Body of pancreas (tissue), 4 donors: ENCODE measurements at regions not wholly inside any gene's neighbourhood (a gene's known extent, or its start where the extent isn't known, plus 50 kb on each side); places are given as distances from the start of the nearest gene placed in this dataset.

Experiments
- ATAC-seq: fragments of 150-250 bp; one replicate; pipeline ENCODE4 v1.9.1; 2016
- DNase-seq, 4 donors: peaks; one replicate each; pipeline ENCODE4 v3.0.0-alpha.2; 2019
- H3K27ac ChIP-seq, 4 donors: fragments of 200-600 bp; sonication (generic); 1 replicate in 3 of 4; 2 replicates in 1 of 4; pipeline versions ENCODE4 v1.5.1 to v1.6.1; 2016 to 2019; ENCODE audit warnings: mild to moderate bottlenecking in 1 of 4, mixed read lengths in 1 of 4, moderate library complexity in 1 of 4
- H3K27me3 ChIP-seq, 2 donors: fragments of 200-600 bp; sonication (generic); one replicate each; pipeline ENCODE4 v1.6.0; 2016; ENCODE audit warnings: mild to moderate bottlenecking in 1 of 2
- H3K36me3 ChIP-seq, 2 donors: fragments of 200-600 bp; sonication (generic); replicated peaks in 1 of 2; 2 replicates each; pipeline ENCODE4 v1.5.1; 2016; ENCODE audit warnings: low read depth in 2 of 2; ENCODE audit not compliant: insufficient read depth in 1 of 2
- H3K4me1 ChIP-seq: fragments of 200-600 bp; sonication (generic); one replicate; pipeline ENCODE4 v1.6.0; 2016
- H3K4me3 ChIP-seq, 2 donors: fragments of 200-600 bp; sonication (generic); 1 replicate in 1 of 2; 2 replicates in 1 of 2; pipeline ENCODE4 v1.5.1; 2016 to 2019
- H3K9me3 ChIP-seq, 3 donors: fragments of 200-600 bp; sonication (generic); 1 replicate in 2 of 3; 2 replicates in 1 of 3; pipeline ENCODE4 v1.5.1; 2016
- POLR2A ChIP-seq, 3 donors: fragments of 450-650 bp; IDR thresholded peaks; one replicate each; pipeline ENCODE4 v1.6.1; 2016; ENCODE audit warnings: antibody characterized with exemption in 3 of 3, mild to moderate bottlenecking in 2 of 3
- WGBS, 2 donors: methylation state at CpG; one replicate each; pipeline ENCODE4 v1.1.5; 2017; 5-methylcytosine and 5-hydroxymethylcytosine counted together
- intact Hi-C: fragments of 100-400 bp; cut with DNase I; formaldehyde crosslinking; loops from one replicate; pipeline ENCODE4 v1.15.1; 2023
- TF ChIP-seq, protein P1 (sequence below), 7 experiments: fragments of 450-650 bp in 4 of 7; fragments of 200-600 bp in 3 of 7; sonication (generic) in 3 of 7; IDR thresholded peaks; one replicate each; pipeline ENCODE4 v1.5.1; 2016 to 2019; ENCODE audit warnings: antibody characterized with exemption in 7 of 7

DNA sequence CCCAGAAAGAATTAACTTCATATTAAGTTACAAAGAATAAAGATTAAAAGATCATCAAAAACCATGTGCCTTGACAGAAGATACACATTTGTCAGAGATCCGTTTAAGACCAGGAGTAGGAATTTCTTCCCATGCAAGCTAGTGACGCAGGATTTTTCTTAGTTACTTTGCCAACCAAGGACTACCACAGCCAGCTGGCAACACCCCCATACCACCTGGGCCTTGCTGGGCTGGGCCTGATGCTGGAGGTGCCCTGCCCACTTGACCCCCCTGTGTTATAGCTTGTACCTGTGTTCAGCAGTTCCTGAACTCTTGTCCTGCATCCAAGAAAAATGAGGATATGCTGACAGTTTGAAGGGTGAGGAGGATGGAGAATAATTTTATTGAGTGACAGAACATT lies 290.9 kb upstream of the SMC2 start:
- no peak overlapping the region for H3K27ac ChIP-seq
- ATAC-seq (no peak), DNase-seq (no peak)
- H3K27me3 ChIP-seq: no peaks in the 10 kb centered on the region
- 50 to 55% methylated on average over 2 of the region's 2 CpGs for WGBS, 2 donors
- TF ChIP-seq, protein P1, sequence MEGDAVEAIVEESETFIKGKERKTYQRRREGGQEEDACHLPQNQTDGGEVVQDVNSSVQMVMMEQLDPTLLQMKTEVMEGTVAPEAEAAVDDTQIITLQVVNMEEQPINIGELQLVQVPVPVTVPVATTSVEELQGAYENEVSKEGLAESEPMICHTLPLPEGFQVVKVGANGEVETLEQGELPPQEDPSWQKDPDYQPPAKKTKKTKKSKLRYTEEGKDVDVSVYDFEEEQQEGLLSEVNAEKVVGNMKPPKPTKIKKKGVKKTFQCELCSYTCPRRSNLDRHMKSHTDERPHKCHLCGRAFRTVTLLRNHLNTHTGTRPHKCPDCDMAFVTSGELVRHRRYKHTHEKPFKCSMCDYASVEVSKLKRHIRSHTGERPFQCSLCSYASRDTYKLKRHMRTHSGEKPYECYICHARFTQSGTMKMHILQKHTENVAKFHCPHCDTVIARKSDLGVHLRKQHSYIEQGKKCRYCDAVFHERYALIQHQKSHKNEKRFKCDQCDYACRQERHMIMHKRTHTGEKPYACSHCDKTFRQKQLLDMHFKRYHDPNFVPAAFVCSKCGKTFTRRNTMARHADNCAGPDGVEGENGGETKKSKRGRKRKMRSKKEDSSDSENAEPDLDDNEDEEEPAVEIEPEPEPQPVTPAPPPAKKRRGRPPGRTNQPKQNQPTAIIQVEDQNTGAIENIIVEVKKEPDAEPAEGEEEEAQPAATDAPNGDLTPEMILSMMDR (IDR thresholded peaks at IDR 0.05): no peak
- no peak for TF ChIP-seq POLR2A (IDR thresholded peaks at IDR 0.05)
- H3K9me3 ChIP-seq: no peaks in the 10 kb centered on the region
- intact Hi-C loops: no loop called here
- H3K36me3 ChIP-seq: no peaks in the 10 kb centered on the region
- H3K4me1 ChIP-seq: no peaks in the 10 kb centered on the region
- H3K4me3 ChIP-seq: no peak overlapping the region

DNA sequence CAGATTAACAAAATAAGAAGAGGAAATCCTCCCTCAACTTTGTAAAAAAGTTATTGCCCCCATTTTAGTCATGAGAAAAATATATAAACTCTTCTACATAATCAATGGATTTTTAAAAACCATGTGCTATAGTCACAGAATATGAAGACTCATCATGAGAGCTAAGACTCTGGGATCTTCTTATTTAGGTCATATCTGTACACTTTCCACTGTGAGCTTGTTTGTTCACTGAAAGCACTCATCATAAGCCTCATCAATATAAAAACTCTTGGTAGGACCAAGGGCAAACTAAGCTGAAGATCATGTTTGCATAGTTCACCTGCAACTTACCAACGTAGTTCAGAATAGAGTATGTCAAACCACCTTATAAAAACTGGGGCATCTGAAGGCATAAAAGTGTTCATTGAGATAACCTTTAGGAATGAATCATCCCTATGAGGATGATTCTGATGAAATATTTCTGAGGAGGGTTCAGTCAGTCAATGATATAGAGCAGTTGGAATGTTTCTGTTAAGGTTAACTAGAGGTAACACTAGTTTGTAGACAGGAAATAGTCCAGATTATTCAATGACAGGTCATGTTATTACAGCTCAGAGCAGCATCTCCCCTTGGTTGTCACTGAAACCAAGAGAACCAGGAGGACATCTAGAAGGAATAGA lies 289.9 kb upstream of the SMC2 start:
- Histone ChIP-seq H3K36me3 (no peaks in the 10 kb centered on the region), H3K4me1 (no peaks in the 10 kb centered on the region), H3K9me3 (no peaks in the 10 kb centered on the region), H3K27ac (no peak overlapping the region), H3K27me3 (no peaks in the 10 kb centered on the region), H3K4me3 (no peak overlapping the region)
- TF ChIP-seq POLR2A (IDR thresholded peaks at IDR 0.05): no peak
- TF ChIP-seq, protein P1 (IDR thresholded peaks at IDR 0.05): no peak
- no peak for ATAC-seq
- DNase-seq: no peak
- WGBS, 2 donors: 27 to 28% methylated on average over 1 of the region's 1 CpG
- intact Hi-C loops: no loop called here

GRCh38 chr9:103809745-103810144 lies 284.4 kb upstream of the SMC2 start:
- Histone ChIP-seq H3K9me3 (no peaks in the 10 kb centered on the region), H3K4me1 (no peaks in the 10 kb centered on the region), H3K36me3 (no peaks in the 10 kb centered on the region), H3K27me3 (no peaks in the 10 kb centered on the region), H3K27ac (no peak overlapping the region), H3K4me3 (no peak overlapping the region)
- WGBS, 2 donors: 44 to 53% methylated on average over 3 of the region's 3 CpGs
- DNase-seq (no peak), ATAC-seq (no peak)
- intact Hi-C loops: no loop called here
- no peak for TF ChIP-seq POLR2A (IDR thresholded peaks at IDR 0.05)
- TF ChIP-seq, protein P1 (IDR thresholded peaks at IDR 0.05): no peak

DNA sequence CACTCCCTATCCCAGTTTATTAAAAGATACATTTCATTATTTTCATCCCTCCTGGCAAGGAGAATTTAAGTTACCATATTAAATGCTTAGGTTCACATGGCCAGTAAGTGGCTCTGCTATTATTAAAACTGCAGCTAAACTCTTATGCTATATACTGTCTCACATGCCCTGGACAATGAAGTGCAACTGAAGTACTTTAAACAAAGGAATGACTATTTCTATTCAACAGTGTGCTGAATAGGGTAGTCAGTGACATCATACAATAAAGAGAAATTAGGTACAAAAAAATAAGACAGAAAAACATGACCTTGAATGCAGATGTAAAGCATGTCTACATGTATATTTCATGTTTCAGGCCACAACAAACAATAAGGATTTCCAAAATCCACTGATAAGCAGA lies 282.6 kb upstream of the SMC2 start:
- no peaks in the 10 kb centered on the region for H3K4me1 ChIP-seq
- intact Hi-C loops: no loop called here
- no peaks in the 10 kb centered on the region for H3K27me3 ChIP-seq
- no peaks in the 10 kb centered on the region for H3K9me3 ChIP-seq
- no peak overlapping the region for H3K4me3 ChIP-seq
- no peak for TF ChIP-seq POLR2A (IDR thresholded peaks at IDR 0.05)
- TF ChIP-seq, protein P1 (IDR thresholded peaks at IDR 0.05): no peak
- no peaks in the 10 kb centered on the region for H3K36me3 ChIP-seq
- no peak overlapping the region for H3K27ac ChIP-seq
- ATAC-seq: no peak
- DNase-seq: no peak

DNA sequence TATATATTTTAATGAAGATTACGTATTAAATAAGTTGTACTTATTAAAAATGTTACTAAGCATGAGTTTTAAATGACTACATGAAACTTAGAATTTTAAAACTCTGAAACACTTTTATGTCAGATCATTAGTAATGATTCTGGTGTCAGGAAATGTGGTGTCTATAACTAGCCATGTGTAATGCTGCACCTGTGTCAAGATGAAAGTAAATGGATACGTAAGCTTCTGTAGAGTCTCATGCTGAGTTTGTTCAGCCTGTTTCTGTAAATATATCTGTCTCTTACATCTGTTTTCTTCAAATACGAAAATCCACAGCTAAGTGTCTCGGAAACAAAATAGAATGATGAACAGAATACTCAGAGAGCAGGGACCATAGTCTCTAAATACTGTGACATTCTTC lies 278.0 kb upstream of the SMC2 start:
- H3K9me3 ChIP-seq: no peaks in the 10 kb centered on the region
- H3K4me1 ChIP-seq: no peaks in the 10 kb centered on the region
- TF ChIP-seq POLR2A (IDR thresholded peaks at IDR 0.05): no peak
- TF ChIP-seq, protein P1 (IDR thresholded peaks at IDR 0.05): no peak
- intact Hi-C loops: no loop called here
- no peak overlapping the region for H3K27ac ChIP-seq
- H3K36me3 ChIP-seq: no peaks in the 10 kb centered on the region
- no peak for DNase-seq
- ATAC-seq: no peak
- no peak overlapping the region for H3K4me3 ChIP-seq
- WGBS, 2 donors: 28 to 33% methylated on average over 4 of the region's 4 CpGs
- H3K27me3 ChIP-seq: no peaks in the 10 kb centered on the region
